Breast epithelium (tissue), 4 donors: ENCODE measurements at regions not wholly inside any gene's neighbourhood (a gene's known extent, or its start where the extent isn't known, plus 50 kb on each side); places are given as distances from the start of the nearest gene placed in this dataset.

Experiments used
- DNase-seq, 2 donors: peaks; one replicate each; pipeline ENCODE4 v3.0.0-alpha.2; 2019; ENCODE audit warnings: low spot score in 2 of 2
- H3K27ac ChIP-seq, 2 donors: fragments of 200-600 bp; sonication (generic) in 1 of 2; one replicate each; pipeline ENCODE4 v1.5.1; 2016 to 2019; ENCODE audit warnings: mild to moderate bottlenecking in 1 of 2
- H3K27me3 ChIP-seq, 2 donors: fragments of 200-600 bp; sonication (generic) in 1 of 2; one replicate each; pipeline versions ENCODE4 v1.5.1 to v1.6.0; 2017 to 2019; ENCODE audit warnings: control low read depth in 1 of 2, mild to moderate bottlenecking in 1 of 2
- H3K36me3 ChIP-seq: fragments of 200-600 bp; one replicate; pipeline ENCODE4 v1.5.1; 2019
- H3K4me1 ChIP-seq, 2 donors: fragments of 200-600 bp; sonication (generic); one replicate each; pipeline ENCODE4 v1.5.1; 2016 to 2019; ENCODE audit warnings: control low read depth in 1 of 2
- H3K4me3 ChIP-seq, 3 donors: fragments of 200-600 bp; sonication (generic); 1 replicate in 2 of 3; 2 replicates in 1 of 3; pipeline ENCODE4 v1.5.1; 2016 to 2019; ENCODE audit warnings: mild to moderate bottlenecking in 3 of 3, moderate library complexity in 2 of 3
- H3K9me3 ChIP-seq, 2 donors: fragments of 200-600 bp; sonication (generic) in 1 of 2; one replicate each; pipeline ENCODE4 v1.5.1; 2016 to 2019; ENCODE audit warnings: control low read depth in 1 of 2
- POLR2A ChIP-seq: fragments of 450-650 bp; IDR thresholded peaks from one replicate; pipeline ENCODE4 v1.6.1; 2016; ENCODE audit warnings: antibody characterized with exemption, mild to moderate bottlenecking, moderate library complexity
- POLR2AphosphoS5 ChIP-seq, 3 donors: sonication (generic); formaldehyde crosslinking; IDR thresholded peaks; one replicate each; pipeline ENCODE4 v1.6.1; 2017; ENCODE audit warnings: antibody characterized with exemption in 3 of 3
- intact Hi-C: fragments of 100-400 bp; cut with DNase I; formaldehyde crosslinking; loops from one replicate; pipeline ENCODE4 v1.15.1; 2023; ENCODE audit warnings: low total_unique reads
- TF ChIP-seq, protein P1 (sequence below), 3 donors: fragments of 450-650 bp; IDR thresholded peaks; one replicate each; pipeline ENCODE4 v1.5.1; 2016 to 2017; ENCODE audit warnings: antibody characterized with exemption in 3 of 3, mild to moderate bottlenecking in 3 of 3, moderate library complexity in 3 of 3

DNA sequence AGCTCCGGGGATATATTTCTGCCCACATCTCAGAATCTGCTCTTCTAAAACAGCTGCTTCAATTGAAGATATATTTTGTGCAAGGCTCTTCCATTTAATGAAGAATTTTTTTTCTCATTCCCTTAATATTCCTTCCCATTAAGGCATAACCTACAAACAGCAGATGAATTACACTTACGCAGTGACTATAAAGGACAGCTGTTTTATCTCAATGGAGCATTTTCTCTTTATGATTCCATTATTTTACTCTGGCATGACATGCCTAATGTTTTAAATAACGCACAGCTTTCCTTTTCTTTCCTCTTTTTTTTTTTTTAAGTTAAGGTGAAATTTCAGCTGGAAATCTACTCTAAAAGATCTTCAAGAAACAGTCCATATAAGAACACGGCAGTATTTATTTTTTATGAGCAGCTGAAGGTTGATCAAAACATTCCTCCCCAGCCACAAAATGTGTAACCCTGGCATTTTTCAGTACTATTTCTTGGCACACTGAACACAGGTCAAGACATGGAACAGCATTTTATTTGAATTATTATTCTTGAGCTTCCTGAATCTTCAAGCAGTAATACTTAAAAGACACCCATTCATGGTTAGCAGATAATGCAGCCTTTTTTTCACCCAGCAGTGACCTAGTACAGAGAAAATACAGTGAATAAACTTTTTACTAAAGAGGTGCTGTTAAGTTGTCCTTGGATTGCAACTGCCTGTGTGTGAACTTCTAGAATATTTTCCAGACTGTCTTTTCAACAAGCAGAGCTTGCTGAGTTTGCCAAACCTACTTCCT is 118.1 kb upstream of the FOXN3 start:
- Histone ChIP-seq H3K9me3 (no peaks in the 10 kb centered on the region), H3K27me3 (no peaks in the 10 kb centered on the region), H3K36me3 (no peaks in the 10 kb centered on the region), H3K27ac (no peak overlapping the region), H3K4me1 (peaks cover 0 to 4% of the 10 kb centered on the region in 2 donors), H3K4me3 (no peak overlapping the region)
- no peak for DNase-seq
- TF ChIP-seq, protein P1, sequence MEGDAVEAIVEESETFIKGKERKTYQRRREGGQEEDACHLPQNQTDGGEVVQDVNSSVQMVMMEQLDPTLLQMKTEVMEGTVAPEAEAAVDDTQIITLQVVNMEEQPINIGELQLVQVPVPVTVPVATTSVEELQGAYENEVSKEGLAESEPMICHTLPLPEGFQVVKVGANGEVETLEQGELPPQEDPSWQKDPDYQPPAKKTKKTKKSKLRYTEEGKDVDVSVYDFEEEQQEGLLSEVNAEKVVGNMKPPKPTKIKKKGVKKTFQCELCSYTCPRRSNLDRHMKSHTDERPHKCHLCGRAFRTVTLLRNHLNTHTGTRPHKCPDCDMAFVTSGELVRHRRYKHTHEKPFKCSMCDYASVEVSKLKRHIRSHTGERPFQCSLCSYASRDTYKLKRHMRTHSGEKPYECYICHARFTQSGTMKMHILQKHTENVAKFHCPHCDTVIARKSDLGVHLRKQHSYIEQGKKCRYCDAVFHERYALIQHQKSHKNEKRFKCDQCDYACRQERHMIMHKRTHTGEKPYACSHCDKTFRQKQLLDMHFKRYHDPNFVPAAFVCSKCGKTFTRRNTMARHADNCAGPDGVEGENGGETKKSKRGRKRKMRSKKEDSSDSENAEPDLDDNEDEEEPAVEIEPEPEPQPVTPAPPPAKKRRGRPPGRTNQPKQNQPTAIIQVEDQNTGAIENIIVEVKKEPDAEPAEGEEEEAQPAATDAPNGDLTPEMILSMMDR (IDR thresholded peaks at IDR 0.05): no peak
- TF ChIP-seq POLR2AphosphoS5 (IDR thresholded peaks at IDR 0.05): no peak
- intact Hi-C loops: no loop called here

DNA sequence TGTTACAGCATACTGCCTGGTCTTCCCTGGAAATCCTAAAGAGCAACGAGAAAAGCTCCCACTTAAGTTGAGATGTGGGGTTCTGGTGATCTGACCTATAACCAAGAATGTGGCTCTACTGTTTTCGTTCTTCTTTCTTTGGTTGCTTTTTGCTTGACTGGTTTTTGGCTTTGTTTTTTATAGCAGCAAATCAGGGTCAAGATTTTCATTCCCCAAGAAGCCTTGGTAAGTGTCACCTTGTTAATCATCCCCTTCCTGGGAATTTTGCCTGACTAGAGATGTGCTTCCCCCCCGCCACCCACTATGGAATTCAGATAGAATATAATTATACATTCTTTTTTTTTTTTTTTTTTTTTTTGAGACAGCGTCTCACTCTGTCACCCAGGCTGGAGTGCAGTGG is 116.7 kb upstream of the FOXN3 start:
- intact Hi-C loops: no loop called here
- H3K9me3 ChIP-seq: no peaks in the 10 kb centered on the region
- TF ChIP-seq POLR2A: no peak
- no peak overlapping the region for H3K4me3 ChIP-seq
- no peak overlapping the region for H3K27ac ChIP-seq
- no peaks in the 10 kb centered on the region for H3K27me3 ChIP-seq
- no peak for DNase-seq
- no peaks in the 10 kb centered on the region for H3K36me3 ChIP-seq
- peaks cover 0 to 4% of the 10 kb centered on the region in 2 donors for H3K4me1 ChIP-seq

DNA sequence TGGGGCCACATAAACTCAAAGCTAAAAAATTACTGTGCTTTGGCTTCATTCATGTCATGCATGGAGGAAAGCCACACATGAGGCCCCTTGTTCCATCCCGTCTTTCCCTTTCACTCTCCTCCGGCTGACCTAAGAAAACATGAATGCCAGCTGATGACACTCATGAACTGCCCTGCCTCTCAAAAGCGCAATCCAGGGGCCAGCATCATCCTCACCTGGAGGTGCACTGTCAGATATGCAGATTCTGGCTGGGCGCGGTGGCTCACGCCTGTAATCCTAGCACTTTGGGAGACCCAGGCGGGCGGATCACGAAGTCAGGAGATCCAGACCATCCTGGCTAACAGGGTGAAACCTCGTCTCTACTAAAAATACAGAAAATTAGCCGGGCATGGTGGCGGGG is 116.1 kb upstream of the FOXN3 start:
- peaks cover 0 to 4% of the 10 kb centered on the region in 2 donors for H3K4me1 ChIP-seq
- DNase-seq: no peak
- TF ChIP-seq POLR2AphosphoS5 (IDR thresholded peaks at IDR 0.05) (no peak), POLR2A (no peak)
- TF ChIP-seq, protein P1 (IDR thresholded peaks at IDR 0.05): no peak
- no peaks in the 10 kb centered on the region for H3K36me3 ChIP-seq
- intact Hi-C loops: no loop called here
- no peak overlapping the region for H3K4me3 ChIP-seq
- no peaks in the 10 kb centered on the region for H3K9me3 ChIP-seq
- no peak overlapping the region for H3K27ac ChIP-seq
- H3K27me3 ChIP-seq: no peaks in the 10 kb centered on the region

DNA sequence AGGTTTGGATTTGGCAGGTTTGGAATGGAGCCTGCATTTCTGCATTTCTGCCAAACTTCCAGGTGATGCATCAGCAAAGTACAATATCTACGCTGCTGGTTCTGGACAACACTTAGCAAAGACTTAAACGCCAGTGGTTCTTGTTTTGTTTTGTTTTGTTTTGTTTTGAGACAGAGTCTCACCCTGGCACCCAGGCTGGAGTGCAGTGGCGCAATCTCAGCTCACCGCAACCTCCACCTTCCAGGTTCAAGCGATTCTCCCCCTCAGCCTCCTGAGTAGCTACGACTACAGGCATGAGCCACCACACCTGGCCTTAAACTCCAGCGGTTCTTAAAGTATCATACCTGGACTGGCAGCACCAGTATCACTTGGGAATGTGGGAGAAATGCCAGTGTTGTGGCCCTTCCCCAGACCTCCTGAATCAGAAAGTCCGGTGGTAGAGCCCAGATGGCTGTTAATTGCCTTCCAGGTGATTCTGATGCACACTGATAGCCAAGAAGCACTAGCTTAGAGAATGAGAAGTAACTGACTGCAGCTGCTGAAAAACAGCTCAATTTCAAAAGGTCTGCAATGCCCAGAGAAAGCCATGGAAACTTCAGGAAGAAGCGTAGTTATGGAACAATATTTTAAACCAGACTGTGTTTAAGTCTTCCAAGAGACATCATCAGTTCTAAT is 114.8 kb upstream of the FOXN3 start:
- intact Hi-C loops: no loop called here
- Histone ChIP-seq H3K9me3 (no peaks in the 10 kb centered on the region), H3K4me3 (no peak overlapping the region), H3K27ac (no peak overlapping the region), H3K4me1 (peaks cover 0 to 4% of the 10 kb centered on the region in 2 donors), H3K27me3 (no peaks in the 10 kb centered on the region), H3K36me3 (no peaks in the 10 kb centered on the region)
- TF ChIP-seq POLR2AphosphoS5 (IDR thresholded peaks at IDR 0.05) (no peak), POLR2A (no peak)
- TF ChIP-seq, protein P1 (IDR thresholded peaks at IDR 0.05): no peak
- DNase-seq: no peak

DNA sequence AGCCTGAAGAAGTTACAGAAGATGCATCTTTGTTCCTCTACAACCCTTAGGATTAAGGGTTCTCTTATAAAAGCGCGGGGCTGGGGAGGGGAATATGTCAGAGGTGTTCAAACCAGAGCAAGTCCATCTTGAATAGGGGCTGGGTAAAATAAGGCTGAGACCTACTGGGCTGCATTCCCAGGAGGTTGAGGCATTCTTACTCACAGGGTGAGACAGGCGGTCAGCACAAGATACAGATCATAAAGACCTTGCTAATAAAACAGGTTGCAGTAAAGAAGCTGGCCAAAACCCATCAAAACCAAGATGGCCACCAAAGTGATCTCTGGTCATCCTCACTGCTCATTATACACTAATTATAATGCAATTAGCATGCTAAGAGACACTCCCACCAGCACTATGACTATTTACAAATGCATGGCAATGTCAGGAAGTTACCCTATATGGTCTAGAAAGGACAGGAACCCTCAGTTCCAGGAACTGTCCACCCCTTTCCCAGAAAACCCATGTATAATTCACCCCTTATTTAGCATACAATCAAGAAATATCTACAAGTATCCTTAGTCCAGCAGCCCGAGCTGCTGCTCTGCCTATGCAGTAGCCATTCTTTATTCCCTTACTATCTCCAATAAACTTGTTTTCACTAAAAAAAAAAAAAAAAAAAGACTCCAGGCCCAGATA is 108.1 kb upstream of the FOXN3 start:
- Histone ChIP-seq H3K36me3 (no peaks in the 10 kb centered on the region), H3K4me1 (no peaks in the 10 kb centered on the region), H3K27me3 (no peaks in the 10 kb centered on the region), H3K4me3 (no peak overlapping the region), H3K9me3 (peaks cover 7 to 8% of the 10 kb centered on the region in 2 donors), H3K27ac (no peak overlapping the region)
- TF ChIP-seq POLR2AphosphoS5 (IDR thresholded peaks at IDR 0.05) (no peak), POLR2A (no peak)
- TF ChIP-seq, protein P1 (IDR thresholded peaks at IDR 0.05): no peak
- intact Hi-C loops: no loop called here
- no peak for DNase-seq
